Eye (tissue), 1 donor: ENCODE measurements at regions not wholly inside any gene's neighbourhood (a gene's known extent, or its start where the extent isn't known, plus 50 kb on each side); places are given as distances from the start of the nearest gene placed in this dataset.

Experiments used
- DNase-seq: peaks from one replicate; pipeline ENCODE4 v3.0.0-alpha.2; 2015

DNA sequence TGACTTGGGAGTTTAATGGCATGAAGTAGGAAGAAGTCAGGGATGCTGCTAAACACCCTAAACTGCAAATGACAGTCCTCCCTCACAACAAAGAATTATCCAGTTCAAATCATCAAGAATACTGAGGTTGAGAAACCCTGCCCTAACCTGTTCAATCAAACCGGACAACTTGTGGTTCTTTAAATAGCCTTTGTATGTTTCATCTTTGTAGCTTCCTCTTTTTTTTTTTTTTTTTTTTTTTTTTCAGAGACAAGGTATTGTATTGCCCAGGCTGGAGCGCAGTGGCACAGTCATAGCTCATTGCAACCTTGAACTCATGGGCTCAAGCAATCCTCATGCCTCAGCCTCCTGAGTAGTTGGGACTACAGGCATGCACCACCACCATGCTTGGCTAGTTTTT is 52.5 kb upstream of the TTC29 start:
- DNase-seq = no peak

DNA sequence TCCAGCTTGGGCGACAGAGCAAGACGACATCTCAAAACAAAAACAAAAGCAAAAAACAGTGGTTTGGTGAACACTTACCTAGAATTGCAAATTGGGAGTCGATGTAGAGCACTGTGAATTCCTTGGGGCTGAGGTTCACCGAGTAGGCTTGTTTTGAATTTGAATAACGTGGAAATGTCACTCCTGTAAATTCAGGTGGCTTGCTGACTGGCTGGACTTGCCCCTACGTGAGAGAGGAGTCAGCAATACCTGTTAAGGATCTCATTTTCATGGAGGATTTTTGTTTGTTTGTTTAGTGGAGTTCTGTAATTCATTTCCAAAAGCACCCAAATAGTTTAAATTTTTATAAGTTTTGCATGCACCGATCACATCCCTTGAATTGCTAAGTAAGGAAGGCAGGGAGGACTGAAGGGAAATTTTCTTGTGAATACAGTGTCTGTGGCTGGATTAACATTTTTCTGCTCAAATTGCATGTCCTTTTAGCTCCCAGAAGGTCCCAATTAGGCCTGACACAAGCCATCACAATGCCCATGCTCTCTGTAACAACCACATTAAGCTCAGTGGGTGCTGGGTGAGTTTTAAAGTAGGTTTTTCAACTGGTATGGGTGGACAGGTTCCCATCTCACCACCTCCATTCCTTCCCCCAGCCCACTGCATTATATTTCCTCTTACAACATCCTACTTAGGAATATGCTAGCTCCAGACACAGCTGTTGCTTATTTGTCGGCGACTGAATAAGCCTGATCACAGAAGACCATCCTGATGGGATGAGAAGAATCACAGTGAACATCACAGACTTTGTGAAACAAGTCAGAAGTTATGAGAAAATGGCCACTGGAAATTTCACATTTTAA is 58.5 kb upstream of the TTC29 start:
- no peak for DNase-seq

DNA sequence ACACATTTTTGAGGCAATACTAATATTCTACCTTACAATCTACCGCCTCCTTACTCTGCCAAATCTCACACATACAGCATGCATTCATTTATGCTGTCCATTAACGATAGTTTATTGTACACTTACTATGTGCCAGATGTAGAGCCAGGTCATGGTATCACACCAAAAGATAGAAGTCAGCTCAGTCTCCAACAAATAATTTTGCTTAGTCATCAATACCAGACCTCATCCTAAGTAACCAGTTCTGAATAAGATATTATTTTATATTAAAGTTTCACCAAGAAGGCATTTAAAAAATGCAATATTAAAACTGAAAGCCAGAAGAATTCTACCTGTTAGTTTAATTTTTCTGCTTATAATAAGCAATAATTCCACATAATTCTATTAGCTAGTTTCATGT is 60.6 kb upstream of the TTC29 start:
- DNase-seq = no peak

- DNase-seq = no peak
Observed at GRCh38 chr4:147009875-147010274, 64.2 kb upstream of the TTC29 start.

GRCh38 chr4:147011411-147011810 is 65.7 kb upstream of the TTC29 start:
- no peak for DNase-seq

DNA sequence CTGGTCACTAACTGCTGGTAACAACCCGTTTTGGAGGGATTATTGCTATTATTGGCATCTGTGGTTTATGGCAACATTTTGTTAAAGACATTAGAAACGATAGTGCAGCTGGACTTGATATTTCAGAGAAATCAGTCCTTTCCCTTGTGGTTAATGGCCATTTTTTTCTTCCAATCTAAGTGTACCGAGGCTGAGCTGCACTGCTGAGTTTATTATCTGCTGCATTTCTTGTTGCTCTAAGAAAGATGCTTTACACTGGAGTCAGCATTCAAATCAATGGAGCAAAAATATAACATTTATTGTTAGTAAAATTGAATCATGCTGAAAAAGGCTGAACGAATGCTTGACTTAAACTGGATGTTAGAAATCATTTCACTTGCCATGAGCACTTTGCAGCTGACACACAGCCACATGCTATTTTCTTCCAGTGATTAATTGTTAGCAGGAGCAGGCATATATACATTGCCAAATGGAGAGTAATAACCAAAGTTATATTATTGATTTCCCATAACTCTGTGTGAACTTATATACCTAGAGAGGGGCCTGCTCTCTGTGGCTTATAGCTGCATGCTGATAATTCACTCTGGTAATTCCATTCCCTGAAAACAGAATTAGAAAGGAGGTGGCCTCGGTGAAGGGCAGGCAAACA is 66.5 kb upstream of the TTC29 start:
- DNase-seq = peak; percentile 57

DNA sequence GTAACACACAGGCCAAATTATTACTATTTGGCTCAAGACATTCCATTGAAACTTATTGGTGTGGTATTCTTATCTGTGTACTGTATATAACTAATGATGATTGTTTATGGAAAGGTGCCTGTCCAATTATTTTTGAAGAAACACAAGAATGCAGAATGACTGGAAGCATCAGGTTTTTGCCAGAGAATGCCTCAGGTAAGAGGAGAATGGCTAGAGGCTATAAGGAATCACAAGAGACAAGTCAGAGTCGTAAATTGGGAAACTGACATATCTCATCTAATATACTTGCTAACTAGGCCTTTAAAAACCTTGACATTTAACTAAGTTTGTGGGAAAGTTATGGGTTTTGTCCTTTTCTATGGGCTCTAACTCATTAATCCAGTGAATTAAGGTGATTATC is 69.3 kb upstream of the TTC29 start:
- DNase-seq = no peak

GRCh38 chr4:147015491-147015890 is 69.8 kb upstream of the TTC29 start:
- DNase-seq = peak; percentile 33

DNA sequence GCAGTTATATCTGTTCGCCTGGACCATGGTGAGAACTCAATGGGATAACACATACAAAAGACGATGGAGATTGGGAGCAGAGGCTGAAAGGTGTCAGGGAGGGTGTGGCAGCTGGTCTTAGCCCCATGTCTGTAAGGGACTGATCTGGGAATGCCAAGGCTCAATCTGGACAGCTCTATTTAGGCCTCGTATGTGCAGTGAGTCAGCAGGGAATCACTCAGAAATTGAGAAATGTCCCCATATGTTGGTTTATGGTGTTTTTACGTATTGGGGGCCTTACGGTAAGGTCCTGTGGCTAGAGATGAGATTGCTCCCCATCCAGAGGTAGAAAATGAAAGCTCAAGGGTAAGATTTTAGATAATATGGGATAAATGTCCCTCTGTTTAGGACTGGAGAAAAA is 71.4 kb upstream of the TTC29 start:
- DNase-seq = no peak

GRCh38 chr4:147019091-147019490 is 73.4 kb upstream of the TTC29 start:
- DNase-seq = peak; percentile 79

- DNase-seq = no peak
Observed at GRCh38 chr4:147020456-147020855, 74.8 kb upstream of the TTC29 start.

- no peak for DNase-seq
Observed at GRCh38 chr4:147025042-147025441, 79.4 kb upstream of the TTC29 start.

DNA sequence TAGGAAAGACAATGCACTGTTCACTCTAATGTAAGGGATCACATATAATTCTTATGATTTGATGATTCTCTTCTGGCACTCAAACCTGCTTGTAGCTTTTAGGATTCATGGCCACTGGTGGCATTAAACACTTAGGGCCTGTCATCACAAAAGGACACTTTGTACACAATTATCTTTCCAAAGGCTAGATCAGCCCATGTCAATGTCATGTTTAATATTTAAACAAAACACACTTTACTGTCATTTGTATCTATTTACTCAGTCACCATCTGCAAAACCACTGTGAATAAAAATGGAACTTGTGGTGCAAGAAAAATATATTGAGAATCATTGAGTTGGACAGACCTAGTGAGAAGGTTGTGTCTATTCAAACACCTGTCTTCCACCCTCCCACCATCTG is 83.6 kb upstream of the TTC29 start:
- DNase-seq = peak; percentile 75

DNA sequence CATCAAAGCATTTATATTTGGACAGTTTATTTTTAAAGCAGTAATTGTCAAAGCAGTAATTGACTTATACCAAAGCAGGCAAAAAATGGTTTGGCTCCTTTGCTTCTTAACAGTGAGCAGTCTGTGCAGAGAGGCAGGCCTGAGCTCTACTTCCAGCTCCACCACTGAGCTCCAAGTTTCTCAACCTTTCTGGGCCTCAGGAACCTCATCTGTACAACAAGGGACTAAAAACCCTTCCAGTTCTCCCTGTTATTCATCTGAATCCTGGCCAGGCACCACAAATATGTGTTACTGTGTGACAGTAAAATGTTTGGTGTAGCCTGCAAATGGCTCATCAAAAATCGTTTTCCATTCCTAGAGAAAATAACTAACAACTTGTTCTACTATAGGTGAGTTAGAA is 88.7 kb upstream of the TTC29 start:
- DNase-seq = no peak

- no peak for DNase-seq
Observed at GRCh38 chr4:147037069-147037468, 91.4 kb upstream of the TTC29 start.

DNA sequence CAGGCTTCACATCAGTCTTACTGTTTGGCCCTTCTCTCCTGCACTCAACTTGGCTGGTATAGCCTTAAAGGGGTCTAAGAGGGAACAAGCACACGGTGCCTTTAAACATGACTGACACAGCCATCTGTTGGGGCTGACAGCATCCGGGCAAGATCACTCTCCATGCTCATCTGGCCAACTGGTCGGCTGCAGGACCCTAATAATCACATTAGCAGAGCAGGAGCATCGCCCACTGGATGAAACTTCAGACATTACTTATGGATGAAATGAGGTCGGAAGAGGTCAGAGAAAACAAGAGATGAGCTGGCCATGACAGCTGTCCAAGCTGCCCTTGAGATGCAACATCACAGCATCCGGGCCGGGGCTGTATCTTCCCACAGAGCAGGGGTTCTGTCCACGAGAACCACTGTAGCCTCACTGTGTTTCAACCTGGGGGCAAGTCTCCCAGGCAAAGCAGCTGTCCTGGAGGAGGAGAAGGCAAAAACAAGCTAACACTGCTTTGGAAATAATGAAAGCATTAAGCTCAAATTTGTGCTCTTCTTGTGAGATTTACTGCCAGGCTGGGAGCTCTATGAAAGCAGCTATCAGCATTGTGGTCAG is 94.4 kb upstream of the TTC29 start:
- peak; percentile 86 for DNase-seq

- DNase-seq = no peak
Observed at GRCh38 chr4:147040874-147041273, 95.2 kb upstream of the TTC29 start.

DNA sequence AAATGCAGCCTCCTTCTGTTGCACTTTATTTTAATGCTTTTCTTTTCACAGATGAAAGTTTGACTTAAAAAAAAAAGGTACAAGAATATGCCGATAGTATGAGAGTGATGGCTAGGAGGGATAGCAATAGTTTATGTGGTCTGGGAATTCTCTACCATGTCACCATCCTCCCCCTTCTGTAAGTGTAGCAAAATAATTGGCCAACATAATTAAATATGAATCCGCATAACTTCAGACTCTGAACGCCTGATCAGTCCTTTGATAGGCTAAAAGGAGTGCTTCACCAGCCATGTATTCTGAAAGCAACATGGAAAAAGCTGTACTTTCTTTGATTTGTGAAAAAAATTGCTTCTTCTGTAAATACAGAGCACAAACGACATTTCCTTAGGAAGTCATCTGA is 95.7 kb upstream of the TTC29 start:
- no peak for DNase-seq

DNA sequence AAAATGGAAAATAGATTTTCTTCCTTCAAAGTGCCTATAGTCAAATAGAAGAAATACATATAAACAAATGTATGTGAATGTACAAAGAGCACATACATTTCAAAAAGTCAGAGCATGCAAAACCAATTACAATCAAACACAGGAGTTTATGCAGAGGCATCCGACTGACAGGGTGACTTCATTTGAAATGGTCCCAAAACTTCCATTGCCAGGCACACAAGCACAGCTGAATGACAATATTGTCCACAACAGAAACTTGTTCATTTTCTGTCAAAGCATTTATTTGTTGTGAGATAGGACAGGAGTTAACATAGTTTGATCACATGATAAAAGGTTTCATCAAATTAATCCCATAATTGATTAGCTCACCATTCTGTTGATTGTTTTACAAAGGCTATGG is 96.4 kb upstream of the TTC29 start:
- no peak for DNase-seq

GRCh38 chr4:147044241-147044640 is 98.6 kb upstream of the TTC29 start:
- DNase-seq = no peak

GRCh38 chr4:147049946-147050345 is 104.3 kb upstream of the TTC29 start:
- peak; percentile 82 for DNase-seq

DNA sequence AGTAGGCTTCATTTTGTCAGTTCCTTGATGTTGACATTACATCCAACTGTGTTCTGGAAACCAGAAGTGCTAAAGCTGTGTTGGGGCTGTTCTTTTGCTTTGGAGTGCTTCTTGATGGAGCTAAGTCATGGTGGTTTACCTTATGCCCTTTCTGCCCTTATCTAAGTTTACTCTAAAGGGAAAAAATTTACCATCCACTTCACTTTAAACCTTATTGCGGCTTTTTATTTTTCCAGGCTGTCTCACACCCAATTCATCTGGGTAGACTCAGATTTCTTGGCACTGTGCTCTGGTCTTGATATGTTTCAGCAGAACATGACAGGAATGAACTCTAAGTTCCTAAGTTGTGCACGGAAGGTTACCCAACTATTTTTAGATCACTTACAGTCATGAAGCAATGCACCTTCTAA is 104.7 kb upstream of the TTC29 start:
- no peak for DNase-seq

- no peak for DNase-seq
Observed at GRCh38 chr4:147052361-147052760, 106.7 kb upstream of the TTC29 start.

DNA sequence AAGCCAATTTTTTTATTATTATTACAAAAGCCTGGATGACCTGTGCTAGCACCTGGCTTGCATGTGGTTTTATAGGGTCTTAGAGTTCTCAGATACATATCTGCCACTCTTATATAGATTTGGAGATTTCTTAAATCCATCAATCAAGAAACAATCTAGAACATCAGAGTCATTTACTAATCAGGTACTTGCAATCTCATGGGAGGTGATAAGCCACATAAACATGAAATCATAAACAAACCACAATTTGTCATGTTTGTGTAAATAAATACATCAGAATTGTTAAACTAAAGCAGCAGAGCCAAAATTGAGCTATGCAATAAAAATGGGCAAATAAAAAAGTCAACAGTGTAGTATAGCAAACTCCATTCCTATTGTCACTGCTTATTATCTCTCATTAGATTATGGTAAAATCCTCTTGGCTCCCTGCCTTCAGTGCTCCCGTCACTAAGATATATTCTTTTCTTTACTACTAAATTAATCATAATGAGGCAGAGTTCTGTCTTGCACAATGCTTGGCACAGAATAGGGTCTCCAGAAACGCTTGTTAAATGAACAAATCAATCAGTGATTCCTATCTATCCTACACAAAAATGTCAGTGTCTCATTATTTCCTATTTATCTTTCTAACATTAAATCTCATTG is 108.7 kb upstream of the TTC29 start:
- no peak for DNase-seq
